Tibial nerve (tissue), 4 donors: ENCODE measurements at regions not wholly inside any gene's neighbourhood (a gene's known extent, or its start where the extent isn't known, plus 50 kb on each side); places are given as distances from the start of the nearest gene placed in this dataset.

Experiments used
- DNase-seq, 2 donors: peaks; one replicate each; pipeline ENCODE4 v3.0.0-alpha.2; 2019; ENCODE audit warnings: low spot score in 2 of 2
- H3K27ac ChIP-seq, 4 donors: fragments of 200-600 bp; sonication (generic) in 3 of 4; one replicate each; pipeline ENCODE4 v1.5.1; 2017 to 2019; ENCODE audit warnings: mild to moderate bottlenecking in 1 of 4
- H3K27me3 ChIP-seq, 2 donors: fragments of 200-600 bp; sonication (generic) in 1 of 2; one replicate each; pipeline versions ENCODE4 v1.5.1 to v1.6.0; 2017 to 2019
- H3K36me3 ChIP-seq, 3 donors: fragments of 200-600 bp; sonication (generic); one replicate each; pipeline ENCODE4 v1.5.1; 2018 to 2019
- H3K4me1 ChIP-seq, 4 donors: fragments of 200-600 bp; sonication (generic) in 3 of 4; one replicate each; pipeline ENCODE4 v1.5.1; 2017 to 2019
- H3K4me3 ChIP-seq, 4 donors: fragments of 200-600 bp; sonication (generic) in 3 of 4; one replicate each; pipeline ENCODE4 v1.5.1; 2017 to 2019; ENCODE audit warnings: mild to moderate bottlenecking in 1 of 4, moderate library complexity in 1 of 4
- H3K9me3 ChIP-seq, 4 donors: fragments of 200-600 bp; sonication (generic) in 3 of 4; one replicate each; pipeline ENCODE4 v1.5.1; 2017 to 2019
- EP300 ChIP-seq, 2 donors: sonication (generic); formaldehyde crosslinking; IDR thresholded peaks; one replicate each; pipeline ENCODE4 v1.6.1; 2017; ENCODE audit warnings: antibody characterized with exemption in 2 of 2, mild to moderate bottlenecking in 1 of 2
- POLR2A ChIP-seq, 2 donors: fragments of 450-650 bp; IDR thresholded peaks; one replicate each; pipeline ENCODE4 v1.6.1; 2017; ENCODE audit warnings: antibody characterized with exemption in 2 of 2, mild to moderate bottlenecking in 2 of 2, moderate library complexity in 2 of 2
- WGBS, 2 donors: methylation state at CpG; one replicate each; pipeline ENCODE4 v1.1.5; 2018; 5-methylcytosine and 5-hydroxymethylcytosine counted together
- TF ChIP-seq, protein P1 (sequence below), 5 experiments: fragments of 200-600 bp in 3 of 5; fragments of 450-650 bp in 2 of 5; sonication (generic) in 3 of 5; IDR thresholded peaks; one replicate each; pipeline ENCODE4 v1.5.1; 2016 to 2019; ENCODE audit warnings: antibody characterized with exemption in 5 of 5, mild to moderate bottlenecking in 3 of 5, moderate library complexity in 2 of 5

DNA sequence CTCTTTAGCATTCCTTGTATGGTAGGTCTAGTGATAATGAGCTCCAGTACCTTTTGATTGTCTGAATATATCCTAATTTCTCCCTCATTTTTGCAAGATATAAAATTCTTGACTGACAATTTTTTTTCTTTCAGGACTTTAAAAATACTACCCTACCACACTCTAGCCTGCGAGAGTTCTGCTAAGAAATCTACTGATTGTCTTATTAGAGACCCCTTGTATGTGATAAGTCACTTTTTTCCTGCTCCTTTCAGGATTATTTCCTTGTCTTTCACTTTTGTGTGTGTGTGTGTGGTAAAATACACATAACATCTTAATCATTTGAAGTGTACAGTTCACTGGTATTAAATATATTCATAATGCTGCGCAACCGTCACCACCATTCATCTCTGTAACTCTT lies 68.7 kb upstream of the PPP1R9A start:
- WGBS, 2 donors = 95 to 98% methylated on average over 3 of the region's 3 CpGs
- Histone ChIP-seq H3K9me3 (peaks cover 0 to 55% (median 14%) of the 10 kb centered on the region in 4 donors), H3K36me3 (no peaks in the 10 kb centered on the region), H3K27ac (no peak overlapping the region), H3K27me3 (no peaks in the 10 kb centered on the region), H3K4me3 (no peak overlapping the region), H3K4me1 (no peaks in the 10 kb centered on the region)
- no peak for DNase-seq
- TF ChIP-seq POLR2A (IDR thresholded peaks at IDR 0.05) (no peak), EP300 (IDR thresholded peaks at IDR 0.05) (no peak)
- TF ChIP-seq, protein P1, sequence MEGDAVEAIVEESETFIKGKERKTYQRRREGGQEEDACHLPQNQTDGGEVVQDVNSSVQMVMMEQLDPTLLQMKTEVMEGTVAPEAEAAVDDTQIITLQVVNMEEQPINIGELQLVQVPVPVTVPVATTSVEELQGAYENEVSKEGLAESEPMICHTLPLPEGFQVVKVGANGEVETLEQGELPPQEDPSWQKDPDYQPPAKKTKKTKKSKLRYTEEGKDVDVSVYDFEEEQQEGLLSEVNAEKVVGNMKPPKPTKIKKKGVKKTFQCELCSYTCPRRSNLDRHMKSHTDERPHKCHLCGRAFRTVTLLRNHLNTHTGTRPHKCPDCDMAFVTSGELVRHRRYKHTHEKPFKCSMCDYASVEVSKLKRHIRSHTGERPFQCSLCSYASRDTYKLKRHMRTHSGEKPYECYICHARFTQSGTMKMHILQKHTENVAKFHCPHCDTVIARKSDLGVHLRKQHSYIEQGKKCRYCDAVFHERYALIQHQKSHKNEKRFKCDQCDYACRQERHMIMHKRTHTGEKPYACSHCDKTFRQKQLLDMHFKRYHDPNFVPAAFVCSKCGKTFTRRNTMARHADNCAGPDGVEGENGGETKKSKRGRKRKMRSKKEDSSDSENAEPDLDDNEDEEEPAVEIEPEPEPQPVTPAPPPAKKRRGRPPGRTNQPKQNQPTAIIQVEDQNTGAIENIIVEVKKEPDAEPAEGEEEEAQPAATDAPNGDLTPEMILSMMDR (IDR thresholded peaks at IDR 0.05) = no peak

DNA sequence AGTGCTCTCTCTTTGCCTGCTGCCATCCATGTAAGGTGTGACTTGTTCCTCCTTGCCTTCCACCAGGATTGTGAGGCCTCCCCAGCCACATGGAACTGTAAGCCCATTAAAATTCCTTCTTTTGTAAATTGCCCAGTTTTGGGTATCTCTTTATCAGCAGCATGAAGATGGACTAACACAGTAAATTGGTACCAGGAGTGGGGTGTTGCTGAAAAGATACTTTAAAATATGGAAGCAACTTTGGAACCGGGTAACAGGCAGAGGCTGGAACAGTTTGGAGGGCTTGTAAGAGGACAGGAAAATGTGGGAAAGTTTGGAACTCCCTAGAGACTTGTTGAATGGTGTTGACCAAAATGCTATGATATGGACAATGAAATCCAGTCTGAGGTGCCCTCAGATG lies 63.8 kb upstream of the PPP1R9A start:
- H3K9me3 ChIP-seq = peaks cover 0 to 53% (median 11%) of the 10 kb centered on the region in 4 donors
- no peaks in the 10 kb centered on the region for H3K36me3 ChIP-seq
- TF ChIP-seq EP300 (IDR thresholded peaks at IDR 0.05) (no peak), POLR2A (IDR thresholded peaks at IDR 0.05) (no peak)
- TF ChIP-seq, protein P1 (IDR thresholded peaks at IDR 0.05) = no peak
- 96 to 98% methylated on average over 1 of the region's 1 CpG for WGBS, 2 donors
- no peaks in the 10 kb centered on the region for H3K4me1 ChIP-seq
- no peaks in the 10 kb centered on the region for H3K27me3 ChIP-seq
- DNase-seq = no peak
- no peak overlapping the region for H3K27ac ChIP-seq
- no peak overlapping the region for H3K4me3 ChIP-seq

DNA sequence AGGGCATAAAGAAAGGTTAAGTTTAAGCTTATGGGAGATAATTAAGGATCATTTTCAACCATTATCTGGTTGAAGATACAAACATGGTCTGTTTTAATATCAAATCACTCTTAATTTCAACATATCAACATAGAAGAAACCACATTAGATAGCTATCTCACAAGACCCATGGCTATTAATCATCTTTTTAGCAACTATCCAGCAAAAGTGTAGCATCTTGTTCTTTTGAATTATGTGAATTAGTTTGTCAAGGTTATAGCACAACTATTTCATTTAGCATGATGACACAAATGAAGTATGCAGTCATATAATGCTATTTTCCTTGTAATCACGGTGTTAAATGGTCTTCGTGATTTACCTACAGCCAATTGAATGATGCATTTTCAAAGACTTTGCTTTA lies 58.9 kb upstream of the PPP1R9A start:
- WGBS, 2 donors = 98% methylated on average over 2 of the region's 2 CpGs
- no peaks in the 10 kb centered on the region for H3K27me3 ChIP-seq
- peaks cover 0 to 23% (median 2%) of the 10 kb centered on the region in 4 donors for H3K9me3 ChIP-seq
- H3K4me3 ChIP-seq = no peak overlapping the region
- no peaks in the 10 kb centered on the region for H3K36me3 ChIP-seq
- DNase-seq = no peak
- TF ChIP-seq, protein P1 (IDR thresholded peaks at IDR 0.05) = no peak
- TF ChIP-seq EP300 (IDR thresholded peaks at IDR 0.05) (no peak), POLR2A (IDR thresholded peaks at IDR 0.05) (no peak)
- H3K4me1 ChIP-seq = no peaks in the 10 kb centered on the region
- no peak overlapping the region for H3K27ac ChIP-seq

DNA sequence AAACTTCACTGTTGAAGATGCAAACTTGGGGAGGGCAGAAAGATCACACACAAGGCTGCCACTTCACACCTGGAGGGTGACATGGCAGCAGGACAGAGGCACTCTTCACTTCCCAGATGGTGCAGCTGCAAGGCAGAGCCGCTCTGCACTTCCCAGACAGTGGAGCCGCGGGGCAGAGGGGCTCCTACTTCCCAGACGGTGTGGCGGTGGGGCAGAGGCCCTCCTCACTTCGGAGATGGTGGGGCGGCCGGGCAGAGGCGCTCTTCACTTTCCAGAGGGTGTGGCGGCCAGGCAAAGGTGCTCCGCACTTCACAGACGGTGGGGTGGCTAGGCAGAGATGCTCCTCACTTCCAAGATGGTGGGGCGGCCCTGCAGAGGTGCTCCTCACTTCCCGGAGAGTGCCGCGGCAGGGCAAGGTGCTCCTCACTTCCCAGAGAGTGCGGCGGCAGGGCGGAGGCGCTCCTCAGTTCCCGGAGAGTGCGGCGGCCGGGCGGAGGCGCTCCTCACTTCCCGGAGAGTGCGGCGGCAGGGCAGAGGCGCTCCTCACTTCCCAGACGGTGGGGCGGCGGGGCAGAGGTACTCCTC lies 58.3 kb upstream of the PPP1R9A start:
- no peak overlapping the region for H3K4me3 ChIP-seq

DNA sequence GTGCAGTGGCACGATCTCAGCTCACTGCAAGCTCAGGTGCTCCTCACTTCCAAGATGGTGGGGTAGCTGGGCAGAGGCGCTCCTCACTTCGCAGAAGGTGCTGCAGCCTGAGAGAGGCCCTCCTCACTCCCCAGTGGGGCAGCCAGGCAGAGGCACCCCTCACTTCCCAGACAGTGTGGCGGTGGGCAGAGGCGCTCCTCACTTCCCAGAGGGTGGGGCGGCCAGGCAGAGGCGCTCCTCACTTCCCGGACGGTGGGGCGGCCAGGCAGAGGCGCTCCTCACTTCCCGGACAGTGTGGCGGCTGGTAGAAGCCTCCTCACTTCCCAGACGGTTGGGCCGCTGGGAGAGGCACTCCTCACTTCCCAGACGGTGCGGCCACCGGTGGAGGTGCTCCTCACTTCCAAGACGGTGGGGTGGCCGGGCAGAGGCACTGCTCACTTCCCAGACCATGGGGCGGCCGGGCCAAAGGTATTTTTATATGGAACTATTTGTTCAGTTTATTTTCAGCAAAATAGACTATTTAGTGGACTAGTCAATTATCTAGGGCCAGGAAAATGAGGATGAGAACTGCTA lies 57.7 kb upstream of the PPP1R9A start:
- H3K36me3 ChIP-seq = no peaks in the 10 kb centered on the region
- H3K4me3 ChIP-seq = no peak overlapping the region
- no peak for DNase-seq
- TF ChIP-seq EP300 (IDR thresholded peaks at IDR 0.05) = no peak
- TF ChIP-seq, protein P1 (IDR thresholded peaks at IDR 0.05) = no peak
- no peak for TF ChIP-seq POLR2A (IDR thresholded peaks at IDR 0.05)
- no peaks in the 10 kb centered on the region for H3K4me1 ChIP-seq
- 89 to 93% methylated on average over 15 to 21 of the region's 22 CpGs for WGBS, 2 donors
- no peak overlapping the region for H3K27ac ChIP-seq
- peaks cover 0 to 11% (median 0%) of the 10 kb centered on the region in 4 donors for H3K9me3 ChIP-seq
- no peaks in the 10 kb centered on the region for H3K27me3 ChIP-seq

More for the DNA sequence above, 58.3 kb upstream of the PPP1R9A start:
- WGBS, 2 donors = 86 to 94% methylated on average over 7 to 28 of the region's 33 CpGs
- TF ChIP-seq EP300 (IDR thresholded peaks at IDR 0.05) (no peak), POLR2A (IDR thresholded peaks at IDR 0.05) (no peak)
- Histone ChIP-seq H3K36me3 (no peaks in the 10 kb centered on the region), H3K9me3 (peaks cover 0 to 17% (median 0%) of the 10 kb centered on the region in 4 donors), H3K4me1 (no peaks in the 10 kb centered on the region), H3K27me3 (no peaks in the 10 kb centered on the region), H3K27ac (no peak overlapping the region)
- DNase-seq = no peak
